Forelimb muscle (tissue), 1 donor: ENCODE measurements at regions not wholly inside any gene's neighbourhood (a gene's known extent, or its start where the extent isn't known, plus 50 kb on each side); places are given as distances from the start of the nearest gene placed in this dataset.

Experiments
- DNase-seq: peaks from one replicate; pipeline ENCODE4 v3.0.0-alpha.2; 2013; ENCODE audit warnings: low read depth

DNA sequence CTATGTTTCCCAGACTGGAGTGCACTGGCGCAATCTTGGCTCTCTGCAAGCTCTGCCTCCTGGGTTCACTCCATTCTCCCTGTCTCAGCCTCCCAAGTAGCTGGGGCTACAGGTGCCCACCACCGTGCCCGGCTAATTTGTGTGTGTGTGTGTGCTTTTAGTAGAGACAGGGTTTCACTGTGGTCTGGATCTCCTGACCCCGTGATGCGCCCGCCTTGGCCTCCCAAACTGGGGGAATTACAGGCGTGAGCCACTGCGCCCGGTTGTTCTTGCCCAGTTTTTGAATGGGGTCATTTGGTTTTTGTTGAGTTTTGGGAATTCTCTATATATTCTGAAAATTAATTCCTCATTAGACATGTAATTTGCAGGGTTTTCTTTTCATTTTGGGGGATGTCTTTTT lies 238.4 kb upstream of the PRR20A start:
- no peak for DNase-seq

DNA sequence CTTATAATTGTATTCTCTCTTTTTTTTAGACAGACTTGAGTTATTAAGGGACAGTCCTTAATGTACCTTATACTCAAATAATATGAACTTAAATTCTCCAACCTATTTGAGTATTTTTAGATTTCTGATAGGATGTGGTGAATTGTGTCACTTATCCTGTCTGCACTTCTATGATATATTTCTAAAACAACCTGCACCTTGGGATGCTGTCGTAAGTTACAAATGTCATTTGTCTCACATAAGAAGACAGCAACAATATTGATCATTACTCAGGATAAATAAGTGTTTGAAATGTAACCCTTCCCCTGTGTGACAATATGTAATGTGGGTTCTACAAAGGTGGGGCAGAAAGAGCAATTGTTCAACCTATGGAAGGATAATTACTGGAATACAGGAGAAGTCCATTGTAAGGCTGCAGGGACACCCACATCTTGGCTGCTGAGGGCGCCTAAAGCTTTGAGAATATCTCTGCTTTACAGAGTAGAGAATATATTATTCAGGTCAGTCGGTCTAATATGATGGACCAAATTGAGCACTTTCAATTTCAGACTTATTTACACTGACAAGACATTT lies 236.9 kb upstream of the PRR20A start:
- no peak for DNase-seq

DNA sequence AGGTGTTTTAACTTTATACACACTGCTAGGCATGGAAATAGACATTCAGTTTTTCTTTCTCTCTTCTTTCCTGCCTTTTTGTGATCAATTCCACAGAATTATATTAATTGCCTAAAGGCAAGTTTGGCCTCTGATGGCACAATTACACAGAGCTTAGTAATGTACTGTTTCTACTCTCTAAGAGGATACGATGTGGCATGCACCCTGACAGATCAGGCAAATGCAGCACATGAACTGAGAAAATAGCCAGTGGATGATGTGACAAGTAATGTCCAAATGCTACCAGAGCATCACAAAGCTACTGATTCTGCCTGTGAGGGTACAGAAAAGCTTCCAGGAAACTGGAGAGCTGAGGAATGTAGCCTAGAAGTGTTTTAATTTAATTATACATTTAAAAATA lies 233.8 kb upstream of the PRR20A start:
- no peak for DNase-seq

DNA sequence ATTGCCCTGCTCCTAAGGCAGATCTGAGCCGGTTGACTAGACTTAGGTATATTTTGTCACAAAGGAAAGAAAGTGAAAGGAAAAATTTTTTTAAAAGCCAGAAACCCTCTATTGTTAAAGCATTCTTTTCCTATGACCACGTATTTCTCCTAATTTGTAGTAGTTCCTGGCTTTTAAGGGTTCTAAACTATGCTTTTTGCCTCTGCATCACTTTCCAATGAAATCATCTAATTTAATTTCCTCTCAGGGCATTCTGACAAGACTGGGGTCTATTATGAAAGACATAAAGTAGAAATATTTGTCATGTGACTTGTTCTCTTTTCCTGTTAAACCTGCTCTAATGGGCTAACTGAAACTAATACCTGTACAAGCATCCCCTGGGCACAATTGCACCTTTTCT lies 233.0 kb upstream of the PRR20A start:
- DNase-seq = no peak

DNA sequence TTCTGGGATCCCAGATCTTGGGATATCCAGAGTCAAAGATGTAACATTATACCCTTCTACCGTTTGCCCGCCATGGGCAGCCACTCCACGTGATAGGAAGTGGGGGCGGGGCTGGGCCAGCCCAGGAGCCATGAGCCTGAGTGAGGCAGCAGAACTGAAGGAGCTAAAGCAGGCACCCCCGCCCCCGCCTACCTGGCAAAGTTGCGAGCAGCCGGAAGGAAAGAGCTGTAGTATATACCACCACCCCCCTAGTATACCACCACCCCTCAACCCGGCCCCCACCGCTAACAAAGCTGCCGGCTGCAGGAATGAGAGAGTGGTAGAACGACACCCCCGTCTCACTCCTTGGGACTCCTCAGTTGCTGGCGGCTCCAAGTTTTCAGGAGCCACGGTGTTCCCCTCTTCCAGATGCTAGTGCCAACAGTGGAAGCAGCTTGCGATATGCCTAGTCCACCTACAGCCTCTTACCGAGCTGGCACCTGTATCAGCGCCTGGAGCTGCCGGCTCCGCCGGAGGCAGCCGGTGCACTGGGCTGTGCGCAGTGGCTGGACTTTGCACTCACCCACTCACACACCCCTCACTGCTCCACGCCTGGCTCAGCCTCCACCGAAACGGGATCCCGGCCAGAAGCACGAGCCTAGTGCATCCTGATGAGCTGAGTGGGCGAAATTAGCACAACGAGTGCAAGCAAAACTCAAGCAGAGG lies 230.7 kb upstream of the PRR20A start:
- DNase-seq = no peak

DNA sequence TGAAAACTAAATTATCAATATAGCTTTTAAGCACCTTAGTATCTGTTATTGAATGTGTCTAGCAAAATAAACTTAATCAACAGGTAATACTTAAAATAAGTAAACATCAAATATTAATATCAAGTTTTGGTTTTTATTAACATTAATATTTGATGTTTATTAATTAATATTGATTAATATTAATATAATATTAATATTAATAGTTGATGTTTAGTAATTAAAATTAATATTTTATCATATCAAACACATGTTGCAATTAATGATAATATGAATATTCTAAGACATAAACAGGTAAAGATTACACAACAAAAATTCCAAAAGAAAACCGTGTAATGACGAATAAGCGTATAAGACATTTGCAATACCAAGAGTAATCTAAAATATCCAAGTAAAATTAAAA lies 222.8 kb upstream of the PRR20A start:
- DNase-seq = no peak

DNA sequence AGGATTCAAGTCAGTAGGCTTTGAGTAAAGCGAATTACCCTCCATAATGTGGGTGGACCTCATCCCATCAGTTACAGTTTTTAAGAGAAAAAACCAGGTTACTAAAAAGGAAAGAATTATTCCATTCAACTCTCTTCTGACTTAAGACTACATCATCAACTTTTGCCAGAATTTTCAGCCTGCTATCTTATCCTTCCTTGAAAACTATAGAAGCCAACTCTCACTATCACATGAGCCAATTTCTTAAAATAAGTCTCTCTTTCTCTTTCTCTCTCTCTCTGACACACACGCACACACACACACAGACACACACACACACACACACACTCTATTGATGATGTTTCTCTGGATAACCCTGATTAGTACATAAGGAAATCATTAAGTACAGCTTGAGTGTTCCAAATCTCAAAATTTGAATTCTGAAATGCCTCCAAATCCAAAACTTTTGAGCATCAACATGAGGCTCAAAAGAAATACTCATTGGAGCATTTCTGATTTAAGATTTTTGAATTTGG lies 217.0 kb upstream of the PRR20A start:
- peak; percentile 55 for DNase-seq

DNA sequence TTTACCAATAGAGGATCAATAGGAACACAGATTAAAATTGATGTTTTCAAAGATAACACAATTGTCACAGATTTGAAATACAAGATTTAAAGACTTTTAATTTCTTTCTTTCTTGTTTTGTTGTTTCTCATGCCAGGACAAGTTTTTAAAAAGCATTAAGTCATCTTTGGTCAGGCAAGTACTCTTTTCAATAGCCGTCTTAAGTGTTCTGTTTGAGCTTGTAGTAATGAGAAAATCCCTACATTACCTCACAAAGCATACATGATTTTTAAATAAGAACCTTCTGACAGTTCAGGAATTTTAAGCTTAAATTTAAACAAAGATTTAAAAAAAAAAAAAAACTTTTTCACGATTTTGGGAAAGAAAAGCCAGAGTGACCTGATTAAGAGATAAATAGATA lies 216.3 kb upstream of the PRR20A start:
- DNase-seq = no peak

DNA sequence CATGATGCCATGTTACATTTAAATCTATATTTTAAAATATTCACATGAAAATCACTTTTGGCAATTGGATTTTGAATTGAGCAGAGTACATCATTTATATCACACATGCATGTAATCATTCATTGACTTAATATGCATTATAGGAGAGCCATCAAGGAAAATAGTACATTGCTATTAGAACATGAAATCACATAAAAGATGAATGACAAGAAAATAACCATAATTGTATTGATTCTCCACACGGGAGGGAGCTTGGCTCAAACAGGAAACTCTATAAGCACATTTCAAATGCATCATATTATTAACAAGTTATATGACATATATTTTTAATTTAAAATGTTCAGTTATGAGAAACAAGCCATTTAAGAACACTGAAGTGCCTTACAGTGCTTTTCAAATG lies 208.6 kb upstream of the PRR20A start:
- no peak for DNase-seq

DNA sequence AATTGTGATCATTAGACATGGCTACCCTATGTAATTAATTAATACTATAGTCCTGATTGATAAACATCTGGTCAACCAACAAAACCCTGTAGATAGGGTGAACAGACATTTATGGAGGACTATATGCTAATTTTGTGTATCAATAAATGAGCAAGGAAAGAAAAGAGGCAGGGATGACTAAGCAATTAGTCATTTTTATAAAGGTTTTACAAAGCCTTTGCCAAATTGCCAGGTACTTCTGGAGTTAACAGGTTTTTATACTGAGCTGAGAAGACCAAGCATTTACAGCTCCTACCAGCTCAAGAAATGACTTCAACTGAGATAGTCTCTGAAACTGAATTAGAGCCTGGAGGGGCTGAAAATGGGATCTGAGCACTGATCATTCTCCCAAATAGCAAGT lies 186.8 kb upstream of the PRR20A start:
- no peak for DNase-seq

DNA sequence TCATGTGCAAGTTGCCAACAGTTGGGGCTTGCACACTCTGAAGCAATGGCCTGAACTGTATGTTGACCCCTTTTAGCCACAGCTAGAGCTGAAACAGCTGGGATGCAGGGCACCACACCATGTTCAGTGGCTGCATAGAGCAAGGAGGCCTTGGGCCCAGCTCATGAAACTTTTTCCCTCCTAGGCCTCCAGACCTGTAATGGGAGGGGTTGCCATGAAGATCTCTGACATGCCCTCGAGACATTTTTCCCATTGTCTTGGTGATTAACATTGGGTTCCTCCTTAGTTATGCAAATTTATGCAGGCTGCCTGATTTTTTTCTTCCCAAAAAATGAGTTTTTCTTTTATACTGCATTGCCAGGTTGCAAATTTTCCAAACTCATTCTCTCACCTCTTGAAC lies 165.1 kb upstream of the PRR20A start:
- DNase-seq = no peak

DNA sequence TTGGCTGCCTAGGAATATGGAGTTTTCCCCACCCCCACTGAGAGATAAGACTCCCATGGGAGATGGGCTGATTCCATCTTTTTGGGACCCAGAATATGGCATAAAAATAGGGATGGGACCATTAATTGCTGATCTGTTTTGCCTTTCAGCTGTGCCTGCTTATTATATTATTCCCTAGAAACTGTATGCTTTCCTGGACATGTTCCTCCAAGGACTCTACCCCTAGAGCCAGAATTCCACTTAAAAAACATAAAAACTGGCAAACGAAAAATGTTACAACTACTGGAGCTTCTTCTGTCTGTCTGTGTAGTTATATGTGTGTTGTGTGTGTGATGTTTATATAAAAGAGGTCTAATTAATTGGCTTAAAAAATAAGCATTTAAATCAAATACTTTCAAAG lies 159.9 kb upstream of the PRR20A start:
- no peak for DNase-seq

DNA sequence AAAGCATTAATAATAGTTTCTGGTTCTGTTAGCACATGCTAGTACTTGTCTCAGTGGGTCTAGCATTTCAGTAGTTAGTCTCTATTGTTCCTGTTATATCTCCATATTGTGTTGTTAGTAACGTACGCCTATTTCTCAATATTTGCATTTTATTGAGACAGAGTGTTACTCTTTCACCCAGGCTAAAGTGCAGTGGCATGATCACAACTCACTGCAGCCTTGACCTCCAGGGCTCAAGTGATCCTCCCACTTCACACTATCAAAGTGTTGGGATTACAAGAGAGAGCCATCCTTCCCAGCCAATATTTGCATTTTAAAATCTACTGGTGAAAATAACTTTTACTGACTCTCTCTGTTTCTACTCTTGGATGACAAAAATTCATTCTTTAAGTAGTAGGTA lies 154.6 kb upstream of the PRR20A start:
- no peak for DNase-seq

DNA sequence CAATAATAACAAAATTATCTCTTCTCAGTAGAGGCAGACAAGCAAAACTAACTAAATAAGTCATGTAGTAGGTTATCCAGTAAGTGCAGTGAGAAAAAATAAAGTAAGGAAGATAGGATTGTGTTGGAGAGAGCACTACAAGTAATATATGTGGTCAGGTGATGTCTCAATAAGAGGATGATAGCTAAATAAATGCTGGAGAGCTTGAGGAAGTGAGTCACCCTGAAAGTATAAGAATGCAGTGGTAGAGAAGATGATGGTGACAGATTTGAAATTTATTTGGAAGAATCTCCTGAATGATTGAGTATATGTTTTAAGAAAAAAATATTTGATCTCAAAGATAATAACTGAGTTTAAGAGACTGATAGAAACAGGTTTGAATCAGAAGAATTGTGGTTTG lies 152.2 kb upstream of the PRR20A start:
- DNase-seq = no peak

DNA sequence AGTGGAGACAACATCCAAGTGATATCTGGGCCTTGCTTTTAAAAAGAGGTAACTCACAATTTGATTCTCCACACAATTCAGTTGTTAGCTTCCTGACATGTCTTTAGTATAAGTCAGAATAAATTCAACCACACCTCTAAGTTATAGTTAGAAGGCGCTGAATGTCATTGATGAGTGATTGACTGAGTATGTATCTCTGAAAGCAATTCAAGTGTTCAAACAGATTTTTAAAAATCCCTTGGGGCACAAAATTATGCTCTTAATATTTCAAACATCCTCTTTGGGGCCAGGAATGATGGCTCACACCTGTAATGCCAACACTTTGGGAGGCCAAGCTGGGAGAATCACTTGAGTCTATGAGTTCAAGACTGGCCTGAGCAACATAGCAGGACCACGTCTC lies 137.0 kb upstream of the PRR20A start:
- DNase-seq = no peak

DNA sequence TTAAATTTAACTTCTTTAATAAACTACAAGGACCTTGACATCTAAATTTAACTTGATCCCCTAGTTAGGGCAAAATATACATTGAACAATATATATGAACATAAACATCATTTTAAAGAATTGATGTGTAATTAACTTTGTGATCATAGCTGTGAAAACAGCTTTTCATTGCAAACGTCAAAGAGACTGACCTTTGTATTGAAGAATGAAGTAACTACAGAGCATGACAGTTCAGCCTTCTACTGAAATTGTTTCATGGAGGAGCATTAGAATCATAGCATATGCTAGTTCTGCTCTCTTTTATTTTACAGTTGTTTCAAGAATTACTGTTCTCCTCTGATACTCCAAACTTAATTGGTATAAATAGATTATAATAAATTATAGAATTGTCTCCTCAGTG lies 123.4 kb upstream of the PRR20A start:
- no peak for DNase-seq

DNA sequence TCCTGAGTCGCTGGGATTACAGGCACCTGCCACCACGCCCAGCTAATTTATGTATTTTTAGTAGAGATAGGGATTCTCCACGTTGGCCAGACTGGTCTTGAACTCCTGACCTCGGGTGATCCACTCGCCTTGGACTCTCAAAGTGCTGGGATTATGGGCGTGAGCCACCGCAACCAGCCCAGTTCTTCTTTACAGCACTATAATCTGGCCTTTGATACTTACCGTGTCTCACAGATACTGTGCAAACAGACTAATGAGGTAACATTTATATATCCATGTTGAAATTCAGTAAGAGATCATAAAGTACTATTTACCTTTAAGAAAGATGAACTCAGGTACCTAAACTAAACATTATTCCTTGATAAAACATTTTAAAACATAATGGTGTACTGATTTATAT lies 121.8 kb upstream of the PRR20A start:
- no peak for DNase-seq

DNA sequence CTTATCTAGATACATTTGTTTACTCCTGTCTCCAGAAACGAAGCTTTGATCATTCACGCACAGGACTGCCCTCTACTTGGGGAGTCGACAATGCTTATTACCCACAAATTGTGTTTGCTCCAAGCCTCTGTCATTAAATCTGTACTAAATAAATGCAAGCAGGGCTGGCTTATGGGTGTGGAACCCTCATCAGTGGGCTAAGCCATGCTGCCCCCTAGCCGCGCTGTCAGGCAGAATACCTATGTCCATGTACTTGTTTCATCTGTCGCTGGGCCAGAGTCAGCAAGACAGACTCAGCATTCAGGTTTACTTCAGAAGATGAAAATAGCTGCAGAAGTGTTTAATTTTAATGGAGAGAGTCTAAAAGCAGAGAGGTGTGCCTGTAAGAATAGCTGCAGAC lies 110.0 kb upstream of the PRR20A start:
- DNase-seq = no peak

DNA sequence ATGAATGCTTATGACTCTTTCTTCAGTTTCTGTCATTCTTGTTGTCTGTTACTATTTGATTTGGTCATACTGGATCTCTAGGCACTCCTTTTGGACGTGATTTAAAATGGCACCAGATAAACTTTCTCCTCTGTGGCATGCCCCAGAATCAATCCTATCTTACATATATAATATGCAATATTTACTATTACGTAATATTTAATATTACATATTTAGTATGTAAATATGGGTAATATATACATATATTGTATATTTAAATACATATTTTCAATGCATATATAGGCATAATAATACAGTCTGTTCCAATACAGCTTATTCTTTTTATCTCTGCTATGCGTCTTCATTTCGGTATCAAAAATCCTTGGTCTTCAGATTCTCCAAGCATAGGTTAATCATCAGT lies 104.4 kb upstream of the PRR20A start:
- DNase-seq = no peak

DNA sequence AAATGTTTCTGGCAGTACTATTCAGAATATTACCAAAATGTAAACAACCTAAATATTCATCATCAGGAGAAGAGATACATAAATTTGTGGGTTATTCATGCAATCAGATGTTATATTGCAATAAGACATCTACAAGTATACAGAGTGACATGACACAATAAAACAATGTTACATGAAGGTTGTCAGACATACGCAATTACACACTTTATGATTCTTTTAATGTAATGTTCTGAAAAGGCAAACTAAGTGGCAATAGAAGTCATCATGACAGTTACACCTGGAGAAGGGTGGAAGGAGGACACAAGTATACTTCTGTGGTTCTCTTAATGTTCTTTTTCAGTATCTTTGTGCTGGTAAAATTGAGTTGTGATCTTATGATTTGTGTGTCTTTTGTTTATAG lies 95.8 kb upstream of the PRR20A start:
- DNase-seq = no peak

DNA sequence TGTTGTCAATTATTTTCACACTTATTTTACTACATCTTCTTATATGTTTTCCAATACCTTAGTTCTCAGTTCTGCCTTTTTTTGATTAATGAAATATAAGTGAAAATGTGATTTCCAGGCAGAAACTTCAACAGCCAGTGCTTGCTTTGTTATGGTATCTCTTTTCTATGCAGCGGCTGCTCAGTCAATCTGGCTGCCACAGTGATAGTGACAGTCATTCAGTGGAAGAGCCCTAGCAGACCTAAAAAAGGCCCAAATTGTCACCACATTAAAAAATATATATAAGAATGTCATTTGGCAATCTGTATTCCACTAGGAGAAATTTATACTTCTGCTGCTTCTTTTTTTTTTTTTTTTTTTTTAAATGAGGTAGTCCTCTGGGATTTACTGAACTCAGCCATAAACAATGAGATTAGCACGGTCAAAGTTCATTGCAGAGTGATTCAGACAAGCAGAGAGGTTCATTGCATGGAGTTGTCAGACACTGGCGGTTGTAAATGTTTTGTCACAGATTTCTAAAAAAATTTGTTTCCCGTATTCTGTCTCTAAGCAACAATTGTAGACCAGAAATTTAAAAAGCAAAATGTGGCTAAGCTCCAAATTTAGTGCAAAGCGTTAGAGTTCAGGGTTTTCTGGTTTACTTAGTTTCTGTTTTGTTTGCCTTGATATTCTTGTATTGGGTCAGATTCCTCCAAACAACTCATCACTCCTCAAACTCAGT lies 94.7 kb upstream of the PRR20A start:
- DNase-seq = peak; percentile 32

DNA sequence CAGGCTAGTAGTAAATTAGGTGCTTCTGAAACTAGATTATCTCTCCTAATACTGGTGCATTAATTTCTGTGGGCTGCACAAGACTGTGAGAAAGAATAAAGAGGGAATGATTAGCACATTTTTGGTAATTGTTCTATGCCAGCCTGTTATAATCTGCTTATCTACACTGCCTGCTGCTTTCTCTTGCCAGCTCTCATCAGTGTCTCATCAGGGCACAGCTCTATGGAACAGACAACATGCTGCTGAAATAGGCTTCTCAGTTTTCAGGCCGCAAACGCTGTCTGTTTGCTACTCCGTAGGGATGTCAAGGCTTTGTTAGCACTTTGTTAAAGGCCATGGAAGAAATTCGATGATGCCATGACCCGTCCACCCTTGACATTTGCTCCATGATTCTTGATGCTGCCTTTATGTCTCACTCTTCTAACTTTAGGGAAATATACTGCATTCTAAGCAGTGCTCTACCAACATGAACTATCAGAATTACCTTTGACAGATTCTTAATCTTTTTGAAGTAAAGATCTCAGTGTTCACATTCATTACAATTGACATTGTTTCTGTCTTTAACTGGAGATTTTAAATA lies 84.0 kb upstream of the PRR20A start:
- no peak for DNase-seq

DNA sequence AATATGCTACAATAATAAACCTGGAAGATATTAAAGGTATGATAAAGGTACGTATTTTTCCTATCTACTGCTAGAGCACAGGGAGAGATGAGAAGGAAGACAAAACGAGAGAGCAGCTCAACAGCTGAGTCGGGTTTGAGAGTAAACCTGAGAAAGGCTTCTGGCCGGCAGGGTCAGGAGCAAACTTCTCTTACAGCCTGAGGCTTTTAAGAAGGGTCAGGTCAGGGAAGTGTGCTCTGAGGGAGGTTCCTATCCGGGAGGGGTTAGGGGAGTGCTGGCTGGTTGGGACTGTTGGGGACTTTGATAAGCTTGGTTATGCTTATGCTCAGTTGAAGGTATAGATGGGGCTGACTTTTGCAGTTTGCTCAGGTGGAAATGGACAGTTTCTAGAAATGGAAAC lies 77.7 kb upstream of the PRR20A start:
- no peak for DNase-seq
